ENCODE measurements at regions not wholly inside any gene's neighbourhood (a gene's known extent, or its start where the extent isn't known, plus 50 kb on each side); places are given as distances from the start of the nearest gene placed in this dataset.

DNA sequence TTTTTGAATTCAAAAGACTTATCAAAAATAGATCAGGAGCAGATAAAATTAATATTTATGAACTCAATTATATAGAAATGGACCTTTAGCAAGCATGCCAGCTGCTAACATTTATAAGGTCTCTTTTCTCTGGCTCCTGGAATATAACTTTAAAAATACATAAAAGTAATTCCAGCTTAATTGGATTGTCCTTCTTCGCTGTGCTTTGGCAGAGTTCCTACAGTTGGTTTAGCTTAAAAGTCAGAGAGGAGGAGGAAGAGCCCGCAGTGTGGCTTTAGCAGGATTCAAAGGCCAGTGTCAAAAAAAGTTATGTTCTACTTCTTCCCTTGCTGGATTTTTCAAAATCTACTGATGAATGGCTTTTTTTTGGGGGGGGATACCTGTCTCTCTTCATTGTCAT is 1484.9 kb upstream of the TMEM132C start:
- Mint-ChIP-seq H3K36me3 (no peaks in the 10 kb centered on the region), H3K27me3 (ENCODE audit: insufficient read depth, low read depth) (no peaks in the 10 kb centered on the region), H3K9me3 (no peaks in the 10 kb centered on the region), H3K27ac (no peak overlapping the region), H3K4me1 (no peaks in the 10 kb centered on the region), H3K4me3 (no peak overlapping the region)
- Histone ChIP-seq H2AFZ (replicated peaks) (no peak overlapping the region), H3K4me1 (no peaks in the 10 kb centered on the region), H3K9me3 (ENCODE audit: low read depth) (no peaks in the 10 kb centered on the region), H3K4me2 (no peak overlapping the region), H4K20me1 (ENCODE audit: low read depth) (no peaks in the 10 kb centered on the region), H3K36me3 (no peaks in the 10 kb centered on the region), H3K4me3 (no peak overlapping the region), H3K27me3 (peaks cover 19% of the 10 kb centered on the region), H3F3A (ENCODE audit: low read depth) (no peaks in the 10 kb centered on the region), H3K79me2 (ENCODE audit: low read depth) (no peaks in the 10 kb centered on the region), H3K27ac (no peak overlapping the region), H3K9ac (no peak overlapping the region)
- DNase-seq (ENCODE audit: low spot score) = no peak
- TF ChIP-seq EZH2 (IDR thresholded peaks at IDR 0.05) = no peak
- TF ChIP-seq EZH2phosphoT487 (IDR thresholded peaks at IDR 0.05) = no peak
- no peak for TF ChIP-seq CTCF (IDR thresholded peaks at IDR 0.05)

GRCh38 chr12:126784328-126784921 is 1482.5 kb upstream of the TMEM132C start:
- peaks cover 6% of the 10 kb centered on the region for H3K27me3 ChIP-seq
- no peak overlapping the region for H3K9ac ChIP-seq
- H3K27ac ChIP-seq = no peak overlapping the region
- no peaks in the 10 kb centered on the region for H3K4me1 ChIP-seq
- no peaks in the 10 kb centered on the region for H4K20me1 ChIP-seq (ENCODE audit: low read depth)
- no peaks in the 10 kb centered on the region for H3F3A ChIP-seq (ENCODE audit: low read depth)
- H2AFZ ChIP-seq (replicated peaks) = peak overlapping the region; percentile 66
- no peaks in the 10 kb centered on the region for H3K36me3 ChIP-seq
- Mint-ChIP-seq H3K27me3 (ENCODE audit: insufficient read depth, low read depth) (no peaks in the 10 kb centered on the region), H3K4me1 (no peaks in the 10 kb centered on the region), H3K4me3 (no peak overlapping the region), H3K36me3 (no peaks in the 10 kb centered on the region), H3K27ac (no peak overlapping the region), H3K9me3 (no peaks in the 10 kb centered on the region)
- no peaks in the 10 kb centered on the region for H3K9me3 ChIP-seq (ENCODE audit: low read depth)
- H3K4me3 ChIP-seq = no peak overlapping the region
- no peaks in the 10 kb centered on the region for H3K79me2 ChIP-seq (ENCODE audit: low read depth)
- H3K4me2 ChIP-seq = no peak overlapping the region
- DNase-seq (ENCODE audit: low spot score) = peak; percentile 69
- TF ChIP-seq EZH2 (IDR thresholded peaks at IDR 0.05) (no peak), CTCF (IDR thresholded peaks at IDR 0.05) (peak; percentile 76)

GRCh38 chr12:126789963-126790362 is 1477.0 kb upstream of the TMEM132C start:
- Histone ChIP-seq H2AFZ (replicated peaks) (no peak overlapping the region), H3F3A (ENCODE audit: low read depth) (no peaks in the 10 kb centered on the region), H3K4me2 (no peak overlapping the region), H3K9ac (no peak overlapping the region), H3K79me2 (ENCODE audit: low read depth) (no peaks in the 10 kb centered on the region), H3K4me3 (no peak overlapping the region), H3K36me3 (no peaks in the 10 kb centered on the region), H3K27me3 (no peaks in the 10 kb centered on the region), H3K9me3 (ENCODE audit: low read depth) (no peaks in the 10 kb centered on the region), H3K27ac (no peak overlapping the region), H4K20me1 (ENCODE audit: low read depth) (no peaks in the 10 kb centered on the region), H3K4me1 (no peaks in the 10 kb centered on the region)
- Mint-ChIP-seq H3K4me1 (no peaks in the 10 kb centered on the region), H3K4me3 (no peak overlapping the region), H3K9me3 (no peaks in the 10 kb centered on the region), H3K36me3 (no peaks in the 10 kb centered on the region), H3K27ac (no peak overlapping the region), H3K27me3 (ENCODE audit: insufficient read depth, low read depth) (no peaks in the 10 kb centered on the region)
- TF ChIP-seq CTCF (IDR thresholded peaks at IDR 0.05) = no peak
- TF ChIP-seq EZH2phosphoT487 (IDR thresholded peaks at IDR 0.05) = no peak
- TF ChIP-seq EZH2 (IDR thresholded peaks at IDR 0.05) = no peak
- DNase-seq (ENCODE audit: low spot score) = no peak
